Smooth muscle cell (in vitro differentiated cells): ENCODE measurements at regions not wholly inside any gene's neighbourhood (a gene's known extent, or its start where the extent isn't known, plus 50 kb on each side); places are given as distances from the start of the nearest gene placed in this dataset.

Experiments
- DNase-seq: peaks from one replicate; lab custom pipeline; 2025; ENCODE audit not compliant: unreplicated experiment; lab: John Stamatoyannopoulos, UW
- H2AFZ ChIP-seq: fragments of 200-600 bp; sonication (generic); 2 replicates; pipeline ENCODE4 v1.6.0; 2016; ENCODE audit warnings: antibody characterized with exemption, low read depth, mild to moderate bottlenecking
- H3F3A ChIP-seq: fragments of 200-600 bp; sonication (generic); 2 replicates; pipeline ENCODE4 v1.6.0; 2017; ENCODE audit warnings: antibody characterized with exemption, low read depth
- H3K27ac ChIP-seq: fragments of 200-600 bp; sonication (generic); 2 replicates; pipeline ENCODE4 v1.5.1; 2016; ENCODE audit warnings: low read depth, mild to moderate bottlenecking
- H3K27me3 ChIP-seq: fragments of 200-600 bp; sonication (generic); 2 replicates; pipeline ENCODE4 v1.6.1; 2016; ENCODE audit warnings: low read depth, mild to moderate bottlenecking
- H3K36me3 ChIP-seq: fragments of 200-600 bp; sonication (generic); 2 replicates; pipeline ENCODE4 v1.5.1; 2016; ENCODE audit warnings: low read depth
- H3K4me1 ChIP-seq: fragments of 200-600 bp; sonication (generic); 2 replicates; pipeline ENCODE4 v1.5.1; 2016; ENCODE audit warnings: low read depth
- H3K4me2 ChIP-seq: fragments of 200-600 bp; sonication (generic); 2 replicates; pipeline ENCODE4 v1.6.0; 2016; ENCODE audit warnings: mild to moderate bottlenecking
- H3K4me3 ChIP-seq: fragments of 200-600 bp; sonication (generic); 2 replicates; pipeline ENCODE4 v1.5.1; 2016; ENCODE audit warnings: mild to moderate bottlenecking
- H3K79me2 ChIP-seq: fragments of 200-600 bp; sonication (generic); 2 replicates; pipeline ENCODE4 v1.6.0; 2016; ENCODE audit warnings: low read depth, mild to moderate bottlenecking
- H3K9ac ChIP-seq: fragments of 200-600 bp; sonication (generic); 2 replicates; pipeline ENCODE4 v1.6.0; 2016; ENCODE audit warnings: low read depth
- H3K9me3 ChIP-seq: fragments of 200-600 bp; sonication (generic); replicated peaks from 2 replicates; pipeline ENCODE4 v1.5.1; 2016; ENCODE audit warnings: low read depth
- H4K20me1 ChIP-seq: fragments of 200-600 bp; sonication (generic); 2 replicates; pipeline ENCODE4 v1.6.0; 2016; ENCODE audit warnings: low read depth
- WGBS: methylation state at CpG from one replicate; pipeline ENCODE4 v1.1.7; 2016; ENCODE audit warnings: low lambda C conversion rate; 5-methylcytosine and 5-hydroxymethylcytosine counted together
- TF ChIP-seq, protein P1 (sequence below): fragments of 200-600 bp; sonication (generic); IDR thresholded peaks from 2 replicates; pipeline ENCODE4 v1.5.1; 2017; ENCODE audit warnings: borderline replicate concordance, mild to moderate bottlenecking, antibody characterized with exemption; ENCODE audit not compliant: insufficient read depth, poor library complexity, severe bottlenecking

DNA sequence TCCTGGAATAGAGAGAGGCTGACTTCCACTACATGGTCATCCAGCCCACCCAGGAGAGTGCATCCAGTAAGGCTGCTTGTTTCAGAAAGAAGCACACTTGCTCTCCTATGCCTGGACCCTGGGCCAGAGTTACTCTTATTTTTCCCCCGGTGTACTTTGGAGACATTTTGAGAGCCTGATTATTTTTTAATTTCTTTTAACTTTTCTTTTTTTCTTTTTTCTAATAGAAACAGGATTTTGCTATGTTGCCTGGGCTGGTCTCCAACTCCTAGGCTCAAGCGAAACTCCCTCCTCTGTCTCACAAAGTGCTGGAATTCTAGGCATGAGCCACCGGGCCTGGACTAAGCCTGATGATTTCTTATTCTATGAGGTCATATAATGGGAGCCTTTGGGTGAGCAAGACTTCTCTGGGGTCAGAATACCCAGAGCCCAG, 62.2 kb downstream of the RPL37A start:
- H3K4me3 ChIP-seq = no peak overlapping the region
- DNase-seq = no peak
- no peak overlapping the region for H2AFZ ChIP-seq
- H3K36me3 ChIP-seq = no peaks in the 10 kb centered on the region
- peak overlapping the region; percentile 18 for H3K4me2 ChIP-seq
- peaks cover 20% of the 10 kb centered on the region for H3K4me1 ChIP-seq
- WGBS = 54% methylated on average over 3 of the region's 3 CpGs
- H3K9ac ChIP-seq = no peak overlapping the region
- no peaks in the 10 kb centered on the region for H3F3A ChIP-seq
- no peak overlapping the region for H3K27ac ChIP-seq
- TF ChIP-seq, protein P1, sequence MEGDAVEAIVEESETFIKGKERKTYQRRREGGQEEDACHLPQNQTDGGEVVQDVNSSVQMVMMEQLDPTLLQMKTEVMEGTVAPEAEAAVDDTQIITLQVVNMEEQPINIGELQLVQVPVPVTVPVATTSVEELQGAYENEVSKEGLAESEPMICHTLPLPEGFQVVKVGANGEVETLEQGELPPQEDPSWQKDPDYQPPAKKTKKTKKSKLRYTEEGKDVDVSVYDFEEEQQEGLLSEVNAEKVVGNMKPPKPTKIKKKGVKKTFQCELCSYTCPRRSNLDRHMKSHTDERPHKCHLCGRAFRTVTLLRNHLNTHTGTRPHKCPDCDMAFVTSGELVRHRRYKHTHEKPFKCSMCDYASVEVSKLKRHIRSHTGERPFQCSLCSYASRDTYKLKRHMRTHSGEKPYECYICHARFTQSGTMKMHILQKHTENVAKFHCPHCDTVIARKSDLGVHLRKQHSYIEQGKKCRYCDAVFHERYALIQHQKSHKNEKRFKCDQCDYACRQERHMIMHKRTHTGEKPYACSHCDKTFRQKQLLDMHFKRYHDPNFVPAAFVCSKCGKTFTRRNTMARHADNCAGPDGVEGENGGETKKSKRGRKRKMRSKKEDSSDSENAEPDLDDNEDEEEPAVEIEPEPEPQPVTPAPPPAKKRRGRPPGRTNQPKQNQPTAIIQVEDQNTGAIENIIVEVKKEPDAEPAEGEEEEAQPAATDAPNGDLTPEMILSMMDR = no peak
- H4K20me1 ChIP-seq = no peaks in the 10 kb centered on the region
- H3K79me2 ChIP-seq = no peaks in the 10 kb centered on the region
- H3K9me3 ChIP-seq = no peaks in the 10 kb centered on the region
- no peaks in the 10 kb centered on the region for H3K27me3 ChIP-seq

DNA sequence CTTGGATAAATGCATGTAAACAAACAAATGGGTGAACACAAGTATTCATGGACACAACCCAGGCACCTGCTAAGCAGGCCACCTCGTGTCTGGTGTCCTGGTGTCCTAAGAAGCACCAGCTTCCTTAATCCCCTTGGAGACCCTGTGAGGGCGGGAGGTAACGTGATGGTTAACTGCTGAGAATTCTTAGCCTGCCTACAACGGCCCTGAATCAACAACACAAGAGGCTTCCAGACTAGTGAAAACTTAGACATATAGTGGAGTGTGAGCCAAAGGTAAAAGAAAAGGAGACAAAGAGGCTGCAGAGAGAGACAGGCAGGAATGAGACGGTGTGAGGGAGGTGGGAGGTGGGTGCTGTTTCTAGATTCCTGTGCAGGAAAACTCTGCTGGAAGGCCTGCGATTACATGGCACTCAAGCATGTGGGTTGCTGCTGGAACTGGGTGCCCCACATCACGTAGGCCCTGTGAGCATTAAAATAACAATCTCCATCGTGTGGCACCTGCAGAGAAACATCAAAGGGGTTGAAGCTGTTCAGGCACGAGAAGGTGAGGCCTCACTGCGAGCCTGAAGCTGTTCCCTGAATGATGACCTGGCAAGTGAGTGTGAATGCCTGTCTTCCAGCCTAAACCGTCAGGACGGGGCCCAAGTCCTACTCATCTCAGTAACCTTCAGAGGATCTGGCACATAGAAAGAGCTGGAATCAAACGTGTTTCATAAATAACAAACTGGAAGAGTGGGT, 64.2 kb downstream of the RPL37A start:
- no peaks in the 10 kb centered on the region for H3F3A ChIP-seq
- no peak overlapping the region for H3K4me3 ChIP-seq
- no peaks in the 10 kb centered on the region for H4K20me1 ChIP-seq
- H3K27ac ChIP-seq = no peak overlapping the region
- H3K9ac ChIP-seq = no peak overlapping the region
- H3K27me3 ChIP-seq = no peaks in the 10 kb centered on the region
- peak overlapping the region; percentile 31 for H3K4me2 ChIP-seq
- TF ChIP-seq, protein P1 = no peak
- 64% methylated on average over 13 of the region's 13 CpGs for WGBS
- H2AFZ ChIP-seq = no peak overlapping the region
- peaks cover 12% of the 10 kb centered on the region for H3K4me1 ChIP-seq
- no peaks in the 10 kb centered on the region for H3K79me2 ChIP-seq
- DNase-seq = no peak
- H3K36me3 ChIP-seq = no peaks in the 10 kb centered on the region
- H3K9me3 ChIP-seq = no peaks in the 10 kb centered on the region

DNA sequence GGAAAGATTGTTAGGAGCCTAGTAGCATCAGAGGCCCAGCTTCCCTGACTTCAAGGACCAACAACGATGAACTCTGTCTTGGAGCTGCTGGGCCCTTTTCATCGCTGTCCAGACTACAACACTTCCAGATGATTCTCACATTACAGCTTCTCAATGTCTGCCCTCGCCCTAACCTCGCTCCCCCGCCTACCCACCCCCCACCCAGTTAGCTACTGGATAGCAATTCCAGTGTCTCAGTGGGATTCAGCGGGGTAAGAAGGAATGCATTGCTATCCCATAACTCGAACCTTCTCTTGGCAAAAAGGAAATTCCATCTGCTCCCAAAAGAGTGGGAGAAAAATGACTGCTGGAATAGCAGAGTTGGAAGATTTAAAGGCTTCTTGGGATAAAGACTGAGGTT, 65.0 kb downstream of the RPL37A start:
- Histone ChIP-seq H3K27ac (no peak overlapping the region), H4K20me1 (no peaks in the 10 kb centered on the region), H3K9me3 (no peaks in the 10 kb centered on the region), H3K79me2 (no peaks in the 10 kb centered on the region), H3K36me3 (no peaks in the 10 kb centered on the region), H3K27me3 (no peaks in the 10 kb centered on the region), H3F3A (peaks cover 3% of the 10 kb centered on the region), H2AFZ (no peak overlapping the region), H3K4me3 (no peak overlapping the region), H3K9ac (no peak overlapping the region), H3K4me1 (peaks cover 14% of the 10 kb centered on the region), H3K4me2 (peak overlapping the region; percentile 31)
- TF ChIP-seq, protein P1 = no peak
- WGBS = 61% methylated on average over 6 of the region's 7 CpGs
- DNase-seq = no peak

DNA sequence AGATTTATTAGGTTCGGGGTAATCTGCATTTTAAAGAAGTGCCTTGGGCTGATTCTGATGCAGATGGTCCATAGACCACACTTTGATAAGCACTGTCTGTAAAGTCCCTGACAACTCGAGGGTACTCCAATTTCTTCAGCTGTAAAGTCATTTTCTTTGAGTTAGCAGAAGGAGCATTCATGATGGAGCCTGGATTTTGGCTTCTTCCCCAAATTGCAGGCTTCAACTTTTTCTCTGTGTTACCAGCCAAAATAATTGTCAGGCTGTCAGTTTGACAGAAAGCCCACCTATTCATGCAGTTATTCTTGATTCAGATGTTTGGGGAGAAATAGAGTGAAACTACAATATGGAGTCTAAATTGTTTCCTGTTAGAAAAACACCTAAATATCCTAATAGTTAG, 66.0 kb downstream of the RPL37A start:
- Histone ChIP-seq H3K36me3 (no peaks in the 10 kb centered on the region), H3K4me1 (peaks cover 14% of the 10 kb centered on the region), H3K9ac (no peak overlapping the region), H3F3A (peaks cover 3% of the 10 kb centered on the region), H3K4me3 (no peak overlapping the region), H3K79me2 (no peaks in the 10 kb centered on the region), H4K20me1 (no peaks in the 10 kb centered on the region), H3K9me3 (no peaks in the 10 kb centered on the region), H3K27ac (no peak overlapping the region), H3K27me3 (no peaks in the 10 kb centered on the region), H3K4me2 (no peak overlapping the region), H2AFZ (no peak overlapping the region)
- DNase-seq = no peak
- 48% methylated on average over 2 of the region's 2 CpGs for WGBS
- TF ChIP-seq, protein P1 = no peak
